ENCODE measurements at regions not wholly inside any gene's neighbourhood (a gene's known extent, or its start where the extent isn't known, plus 50 kb on each side); places are given as distances from the start of the nearest gene placed in this dataset.
"Not testable (repeated sequence)": the region's sequence is repeated elsewhere in the genome, so short reads cannot be mapped to it uniquely, and the experiment has no call there.

GRCh38 chr15:38002883-38003477 is 68.5 kb downstream of the TMCO5A start:
- H3K9me3 Mint-ChIP-seq (ENCODE audit: insufficient read depth) = no peaks in the 10 kb centered on the region
- no peak overlapping the region for H3K27ac Mint-ChIP-seq
- no peak for ATAC-seq
- ChIA-PET POLR2A (no interaction called here), CTCF (no interaction called here)
- no peak overlapping the region for H3K4me3 Mint-ChIP-seq
- peaks cover 6% of the 10 kb centered on the region for H3K27me3 Mint-ChIP-seq (ENCODE audit: low read depth)
- no peaks in the 10 kb centered on the region for H3K36me3 Mint-ChIP-seq (ENCODE audit: low read depth)
- H3K4me1 Mint-ChIP-seq (ENCODE audit: low read depth) = no peaks in the 10 kb centered on the region
- DNase-seq = peak; percentile 32

GRCh38 chr15:38004218-38004861 is 69.9 kb downstream of the TMCO5A start:
- DNase-seq (no peak), ATAC-seq (no peak)
- H3K4me1 Mint-ChIP-seq (ENCODE audit: low read depth) = no peaks in the 10 kb centered on the region
- no peaks in the 10 kb centered on the region for H3K36me3 Mint-ChIP-seq (ENCODE audit: low read depth)
- H3K9me3 Mint-ChIP-seq (ENCODE audit: insufficient read depth) = no peaks in the 10 kb centered on the region
- ChIA-PET POLR2A (no interaction called here), CTCF (no interaction called here)
- no peak overlapping the region for H3K4me3 Mint-ChIP-seq
- H3K27me3 Mint-ChIP-seq (ENCODE audit: low read depth) = peaks cover 4% of the 10 kb centered on the region
- H3K27ac Mint-ChIP-seq = no peak overlapping the region

- Mint-ChIP-seq H3K4me3 (no peak overlapping the region), H3K36me3 (ENCODE audit: low read depth) (no peaks in the 10 kb centered on the region), H3K9me3 (ENCODE audit: insufficient read depth) (no peaks in the 10 kb centered on the region), H3K4me1 (ENCODE audit: low read depth) (no peaks in the 10 kb centered on the region), H3K27me3 (ENCODE audit: low read depth) (peaks cover 4% of the 10 kb centered on the region), H3K27ac (no peak overlapping the region)
- DNase-seq (no peak), ATAC-seq (no peak)
- POLR2A ChIA-PET = no interaction called here
- CTCF ChIA-PET = no interaction called here
These were observed 71.7 kb downstream of the TMCO5A start for GRCh38 chr15:38005953-38006808.

- no peaks in the 10 kb centered on the region for H3K4me1 Mint-ChIP-seq (ENCODE audit: low read depth)
- H3K9me3 Mint-ChIP-seq (ENCODE audit: insufficient read depth) = no peaks in the 10 kb centered on the region
- no peak for ATAC-seq
- no peak for DNase-seq
- H3K36me3 Mint-ChIP-seq (ENCODE audit: low read depth) = no peaks in the 10 kb centered on the region
- CTCF ChIA-PET = no interaction called here
- POLR2A ChIA-PET = no interaction called here
- H3K27me3 Mint-ChIP-seq (ENCODE audit: low read depth) = peaks cover 4% of the 10 kb centered on the region
- H3K4me3 Mint-ChIP-seq = no peak overlapping the region
- no peak overlapping the region for H3K27ac Mint-ChIP-seq
These were observed 76.0 kb downstream of the TMCO5A start for GRCh38 chr15:38010395-38010794.

GRCh38 chr15:38012894-38013293 is 78.5 kb downstream of the TMCO5A start:
- no peak overlapping the region for H3K4me3 Mint-ChIP-seq
- ChIA-PET CTCF (no interaction called here), POLR2A (no interaction called here)
- H3K4me1 Mint-ChIP-seq (ENCODE audit: low read depth) = no peaks in the 10 kb centered on the region
- DNase-seq (no peak), ATAC-seq (no peak)
- H3K36me3 Mint-ChIP-seq (ENCODE audit: low read depth) = no peaks in the 10 kb centered on the region
- H3K27me3 Mint-ChIP-seq (ENCODE audit: low read depth) = peaks cover 3% of the 10 kb centered on the region
- no peak overlapping the region for H3K27ac Mint-ChIP-seq
- no peaks in the 10 kb centered on the region for H3K9me3 Mint-ChIP-seq (ENCODE audit: insufficient read depth)

- Mint-ChIP-seq H3K27me3 (ENCODE audit: low read depth) (peaks cover 3% of the 10 kb centered on the region), H3K4me1 (ENCODE audit: low read depth) (no peaks in the 10 kb centered on the region), H3K9me3 (ENCODE audit: insufficient read depth) (no peaks in the 10 kb centered on the region), H3K36me3 (ENCODE audit: low read depth) (no peaks in the 10 kb centered on the region), H3K4me3 (no peak overlapping the region), H3K27ac (no peak overlapping the region)
- DNase-seq (no peak), ATAC-seq (no peak)
- ChIA-PET CTCF (no interaction called here), POLR2A (no interaction called here)
These were observed 83.3 kb downstream of the TMCO5A start for GRCh38 chr15:38017721-38018120.

- Mint-ChIP-seq H3K4me3 (no peak overlapping the region), H3K36me3 (ENCODE audit: low read depth) (no peaks in the 10 kb centered on the region), H3K9me3 (ENCODE audit: insufficient read depth) (no peaks in the 10 kb centered on the region), H3K27ac (no peak overlapping the region), H3K27me3 (ENCODE audit: low read depth) (peaks cover 4% of the 10 kb centered on the region), H3K4me1 (ENCODE audit: low read depth) (no peaks in the 10 kb centered on the region)
- ChIA-PET POLR2A (no interaction called here), CTCF (no interaction called here)
- DNase-seq (no peak), ATAC-seq (no peak)
These were observed 84.6 kb downstream of the TMCO5A start for GRCh38 chr15:38019066-38019465.

GRCh38 chr15:38021259-38021658 is 86.8 kb downstream of the TMCO5A start:
- Mint-ChIP-seq H3K27ac (no peak overlapping the region), H3K4me3 (no peak overlapping the region), H3K36me3 (ENCODE audit: low read depth) (no peaks in the 10 kb centered on the region), H3K27me3 (ENCODE audit: low read depth) (peaks cover 4% of the 10 kb centered on the region), H3K9me3 (ENCODE audit: insufficient read depth) (no peaks in the 10 kb centered on the region), H3K4me1 (ENCODE audit: low read depth) (no peaks in the 10 kb centered on the region)
- ChIA-PET POLR2A (no interaction called here), CTCF (no interaction called here)
- ATAC-seq (no peak), DNase-seq (no peak)

- CTCF ChIA-PET = no interaction called here
- Mint-ChIP-seq H3K27me3 (ENCODE audit: low read depth) (peaks cover 4% of the 10 kb centered on the region), H3K27ac (no peak overlapping the region), H3K36me3 (ENCODE audit: low read depth) (no peaks in the 10 kb centered on the region), H3K4me3 (no peak overlapping the region), H3K9me3 (ENCODE audit: insufficient read depth) (no peaks in the 10 kb centered on the region), H3K4me1 (ENCODE audit: low read depth) (no peaks in the 10 kb centered on the region)
- POLR2A ChIA-PET = no interaction called here
- no peak for ATAC-seq
- DNase-seq = no peak
These were observed 90.1 kb downstream of the TMCO5A start for GRCh38 chr15:38024293-38025091.

- H3K4me3 Mint-ChIP-seq; CTCF ChIA-PET; H3K27ac Mint-ChIP-seq; H3K36me3 Mint-ChIP-seq (ENCODE audit: low read depth); POLR2A ChIA-PET; H3K9me3 Mint-ChIP-seq (ENCODE audit: insufficient read depth); ATAC-seq; H3K27me3 Mint-ChIP-seq (ENCODE audit: low read depth); H3K4me1 Mint-ChIP-seq (ENCODE audit: low read depth); DNase-seq: not testable (repeated sequence)
These were observed 91.2 kb downstream of the TMCO5A start for GRCh38 chr15:38025656-38026055.

GRCh38 chr15:38028869-38029268 is 94.4 kb downstream of the TMCO5A start:
- ATAC-seq = no peak
- no peaks in the 10 kb centered on the region for H3K36me3 Mint-ChIP-seq (ENCODE audit: low read depth)
- DNase-seq = no peak
- no peak overlapping the region for H3K27ac Mint-ChIP-seq
- ChIA-PET POLR2A (no interaction called here), CTCF (no interaction called here)
- no peak overlapping the region for H3K4me3 Mint-ChIP-seq
- no peaks in the 10 kb centered on the region for H3K9me3 Mint-ChIP-seq (ENCODE audit: insufficient read depth)
- H3K4me1 Mint-ChIP-seq (ENCODE audit: low read depth) = no peaks in the 10 kb centered on the region
- peaks cover 4% of the 10 kb centered on the region for H3K27me3 Mint-ChIP-seq (ENCODE audit: low read depth)

- no peaks in the 10 kb centered on the region for H3K36me3 Mint-ChIP-seq (ENCODE audit: low read depth)
- peaks cover 3% of the 10 kb centered on the region for H3K27me3 Mint-ChIP-seq (ENCODE audit: low read depth)
- H3K4me1 Mint-ChIP-seq (ENCODE audit: low read depth) = no peaks in the 10 kb centered on the region
- no peak overlapping the region for H3K27ac Mint-ChIP-seq
- ChIA-PET POLR2A (no interaction called here), CTCF (no interaction called here)
- no peaks in the 10 kb centered on the region for H3K9me3 Mint-ChIP-seq (ENCODE audit: insufficient read depth)
- DNase-seq (no peak), ATAC-seq (no peak)
- H3K4me3 Mint-ChIP-seq = no peak overlapping the region
These were observed 95.3 kb downstream of the TMCO5A start for GRCh38 chr15:38029736-38030135.
